ENCODE measurements at regions not wholly inside any gene's neighbourhood (a gene's known extent, or its start where the extent isn't known, plus 50 kb on each side); places are given as distances from the start of the nearest gene placed in this dataset.

GRCh38 chr9:26535151-26535550 is 357.5 kb downstream of the CAAP1 start:
- no peak for TF ChIP-seq CTCF (IDR thresholded peaks at IDR 0.05)
- no peak for TF ChIP-seq POLR2A (IDR thresholded peaks at IDR 0.05)

Data from body of pancreas (tissue), 4 donors.